PC-3 (cell line): ENCODE measurements at regions not wholly inside any gene's neighbourhood (a gene's known extent, or its start where the extent isn't known, plus 50 kb on each side); places are given as distances from the start of the nearest gene placed in this dataset.

Experiments used
- CTCF ChIP-seq: fragments of 300-600 bp; sonication (generic); conservative IDR thresholded peaks from 2 replicates; pipeline ENCODE4 v1.5.1; 2017; ENCODE audit warnings: antibody characterized with exemption, low read depth, mild to moderate bottlenecking, low read length
- EZH2 ChIP-seq: fragments of 300-600 bp; sonication (generic); IDR thresholded peaks from one replicate; pipeline ENCODE4 v1.6.1; 2017; ENCODE audit warnings: antibody characterized with exemption, mild to moderate bottlenecking, low read length; ENCODE audit not compliant: unreplicated experiment
- EZH2phosphoT487 ChIP-seq: fragments of 300-600 bp; sonication (generic); IDR thresholded peaks from 2 replicates; pipeline ENCODE4 v1.6.1; 2018; ENCODE audit warnings: mild to moderate bottlenecking, antibody characterized with exemption, low read length, borderline replicate concordance

- TF ChIP-seq CTCF (no peak), EZH2 (no peak), EZH2phosphoT487 (no peak)
These were observed 56.7 kb upstream of the C1QTNF9B start for GRCh38 chr13:23953860-23954512.
